HG02870 (cell line): ENCODE measurements at regions not wholly inside any gene's neighbourhood (a gene's known extent, or its start where the extent isn't known, plus 50 kb on each side); places are given as distances from the start of the nearest gene placed in this dataset.
"Not testable (repeated sequence)": the region's sequence is repeated elsewhere in the genome, so short reads cannot be mapped to it uniquely, and the experiment has no call there.

Experiments used
- ATAC-seq: cut with Tn5 transposase; IDR thresholded peaks from one replicate; pipeline ENCODE4 v1.9.1; 2021; ENCODE audit warnings: mild to moderate bottlenecking, moderate library complexity; ENCODE audit not compliant: unreplicated experiment

- ATAC-seq, result no peak
Measured at GRCh38 chr15:45866616-45867015, 231.8 kb downstream of the SQOR start.

- ATAC-seq, result no peak
Measured at GRCh38 chr15:45867281-45867680, 232.5 kb downstream of the SQOR start.

GRCh38 chr15:45868109-45868691, 233.4 kb downstream of the SQOR start:
- no peak for ATAC-seq

GRCh38 chr15:45869034-45869668, 234.3 kb downstream of the SQOR start:
- no peak for ATAC-seq

GRCh38 chr15:45871121-45871855, 236.5 kb downstream of the SQOR start:
- no peak for ATAC-seq

- ATAC-seq, result no peak
Measured at GRCh38 chr15:45873781-45874180, 239.0 kb downstream of the SQOR start.

GRCh38 chr15:45874566-45874965, 239.7 kb downstream of the SQOR start:
- ATAC-seq, result not testable (repeated sequence)

- no peak for ATAC-seq
Measured at GRCh38 chr15:45884289-45884688, 249.5 kb downstream of the SQOR start.

- no peak for ATAC-seq
Measured at GRCh38 chr15:45884755-45885445, 250.1 kb downstream of the SQOR start.

- no peak for ATAC-seq
Measured at GRCh38 chr15:45885801-45886200, 251.0 kb downstream of the SQOR start.

- ATAC-seq, result no peak
Measured at GRCh38 chr15:45891766-45892165, 256.9 kb downstream of the SQOR start.

- no peak for ATAC-seq
Measured at GRCh38 chr15:45892182-45892581, 257.4 kb downstream of the SQOR start.

GRCh38 chr15:45903283-45903682, 268.5 kb downstream of the SQOR start:
- ATAC-seq, result no peak

- no peak for ATAC-seq
Measured at GRCh38 chr15:45904019-45904418, 269.2 kb downstream of the SQOR start.

GRCh38 chr15:45906230-45906629, 271.4 kb downstream of the SQOR start:
- no peak for ATAC-seq

- no peak for ATAC-seq
Measured at GRCh38 chr15:45910671-45911070, 275.8 kb downstream of the SQOR start.

- ATAC-seq, result no peak
Measured at GRCh38 chr15:45913451-45913850, 278.6 kb downstream of the SQOR start.

- ATAC-seq, result no peak
Measured at GRCh38 chr15:45914425-45914824, 279.6 kb downstream of the SQOR start.

- no peak for ATAC-seq
Measured at GRCh38 chr15:45918839-45919238, 284.0 kb downstream of the SQOR start.

- no peak for ATAC-seq
Measured at GRCh38 chr15:45919806-45920205, 285.0 kb downstream of the SQOR start.

- no peak for ATAC-seq
Measured at GRCh38 chr15:45921376-45921775, 286.5 kb downstream of the SQOR start.

- ATAC-seq, result no peak
Measured at GRCh38 chr15:45921978-45922377, 287.1 kb downstream of the SQOR start.
